ENCODE measurements at regions not wholly inside any gene's neighbourhood (a gene's known extent, or its start where the extent isn't known, plus 50 kb on each side); places are given as distances from the start of the nearest gene placed in this dataset.
"Not testable (repeated sequence)": the region's sequence is repeated elsewhere in the genome, so short reads cannot be mapped to it uniquely, and the experiment has no call there.

DNA sequence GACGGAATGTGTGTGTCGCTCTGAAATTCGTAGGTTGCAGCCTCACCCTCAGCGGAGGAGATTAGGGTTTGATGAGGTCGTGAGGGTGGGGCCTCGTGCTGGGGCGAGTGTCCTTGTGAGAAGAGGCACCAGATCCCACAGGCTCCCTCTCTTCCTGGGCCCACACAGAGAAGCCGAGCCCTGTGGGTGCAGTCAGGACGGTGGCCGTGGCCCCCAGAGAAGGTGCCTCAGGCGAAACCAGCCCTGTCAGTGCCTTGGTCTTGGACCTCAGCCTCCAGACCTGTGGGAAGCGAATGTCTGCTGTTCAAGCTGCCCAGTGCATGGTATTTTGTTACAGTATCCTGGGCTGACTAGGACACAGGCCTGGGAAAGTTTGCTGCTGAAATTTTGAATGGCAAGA, 108.0 kb upstream of the ALKAL2 start:
- intact Hi-C loops (cut with micrococcal nuclease): no loop called here
- ChIA-PET CTCF (ENCODE audit: partially characterized antibody) (no interaction called here), POLR2A (ENCODE audit: partially characterized antibody) (no interaction called here)
- Mint-ChIP-seq H3K4me1 (peaks cover 12 to 26% (median 12%) of the 10 kb centered on the region in 4 donors), H3K9me3 (no peaks in the 10 kb centered on the region), H3K36me3 (no peaks in the 10 kb centered on the region), H3K4me3 (no peak overlapping the region), H3K27ac (no peak overlapping the region), H3K27me3 (no peaks in the 10 kb centered on the region)
- DNase-seq: no peak
- Histone ChIP-seq H3K27ac (ENCODE audit: low read depth, low read length) (no peak overlapping the region), H3K4me3 (ENCODE audit: low read length in 2 of 2) (no peak overlapping the region), H3K4me1 (ENCODE audit: insufficient read depth, low read length) (peaks cover 10% of the 10 kb centered on the region), H3K9me3 (ENCODE audit: control insufficient read depth in 1 of 2, low read length in 2 of 2) (no peaks in the 10 kb centered on the region), H3K36me3 (ENCODE audit: insufficient read depth, low read length) (no peaks in the 10 kb centered on the region), H3K27me3 (ENCODE audit: insufficient read depth, low read length) (no peaks in the 10 kb centered on the region)

DNA sequence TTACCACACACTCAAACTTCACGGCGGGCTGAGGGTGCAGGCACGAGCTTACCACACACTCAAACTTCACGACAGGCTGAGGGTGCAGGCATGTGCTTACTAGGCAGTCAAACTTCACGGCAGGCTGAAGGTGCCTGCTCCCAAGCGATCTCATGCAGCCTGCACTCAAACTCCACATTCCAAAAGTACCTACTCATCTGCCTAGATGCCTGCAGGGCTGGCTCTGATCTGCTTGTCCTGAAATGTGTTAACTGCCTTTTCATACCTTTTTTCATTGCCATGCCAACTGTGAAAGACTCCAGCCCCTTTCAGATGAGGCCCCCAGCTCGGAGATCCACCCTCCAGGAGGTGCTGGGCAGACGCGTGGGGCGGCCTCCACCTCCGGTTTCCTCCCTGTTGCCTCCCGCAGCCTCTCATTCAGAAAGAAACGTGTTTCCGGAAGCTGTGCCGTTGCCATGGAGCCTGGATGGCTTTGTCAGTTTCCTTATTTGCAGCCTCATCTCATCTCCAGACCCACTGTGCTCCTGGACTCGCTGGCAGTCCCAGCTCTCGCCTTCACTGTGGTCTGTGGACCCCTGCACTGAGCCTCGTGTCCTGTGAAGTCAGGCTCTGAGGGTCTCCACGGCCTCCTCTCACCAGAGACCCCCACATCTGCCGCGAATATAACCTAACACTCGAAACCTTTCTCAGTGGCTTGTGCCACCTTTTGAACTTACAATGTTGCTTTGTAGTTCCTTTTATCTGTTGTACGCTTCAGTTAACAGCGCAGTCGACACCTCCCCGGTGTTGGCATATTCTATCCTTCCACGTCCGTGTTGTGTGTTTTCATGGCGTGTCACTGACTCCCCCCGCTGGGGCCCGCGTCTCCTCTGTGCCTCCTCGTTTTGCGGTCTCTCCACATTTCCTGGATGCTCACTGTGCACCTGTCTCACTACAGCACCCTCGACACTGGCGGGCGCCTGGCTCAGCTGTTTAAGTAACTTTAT, 106.1 kb upstream of the ALKAL2 start:
- peak overlapping the region; percentile 38 to 41 for H3K4me3 ChIP-seq (ENCODE audit: low read length in 2 of 2)
- CTCF ChIA-PET (ENCODE audit: partially characterized antibody): interaction anchor here (0.7 to 1.5 kb wide), 4 partner anchors 25 to 241 kb away, joined by 3 to 6 read pairs (median 4); no protein-coding TSS in a partner anchor
- no peaks in the 10 kb centered on the region for H3K9me3 ChIP-seq (ENCODE audit: control insufficient read depth in 1 of 2, low read length in 2 of 2)
- no peaks in the 10 kb centered on the region for H3K27me3 Mint-ChIP-seq
- no peaks in the 10 kb centered on the region for H3K9me3 Mint-ChIP-seq
- peaks cover 10% of the 10 kb centered on the region for H3K4me1 ChIP-seq (ENCODE audit: insufficient read depth, low read length)
- peak overlapping the region; percentile 84 to 98 (median 97) for H3K27ac Mint-ChIP-seq
- POLR2A ChIA-PET (ENCODE audit: partially characterized antibody): interaction anchor here (1.0 to 2.4 kb wide), 4 partner anchors 29 to 284 kb away, joined by 3 to 20 read pairs (median 7); partner anchors contain the start of gene TMEM18
- no peaks in the 10 kb centered on the region for H3K27me3 ChIP-seq (ENCODE audit: insufficient read depth, low read length)
- intact Hi-C loops (cut with micrococcal nuclease): loop anchor here (1.0 to 5.0 kb wide), 5 partner anchors 44 to 283 kb away; partner anchors contain the start of genes ACP1, SH3YL1 and TMEM18
- H3K4me1 Mint-ChIP-seq: peaks cover 12 to 26% (median 12%) of the 10 kb centered on the region in 4 donors
- DNase-seq: peak; percentile 73 to 83 (median 76)
- peak overlapping the region; percentile 85 to 91 (median 88) for H3K4me3 Mint-ChIP-seq
- H3K36me3 Mint-ChIP-seq: no peaks in the 10 kb centered on the region
- H3K27ac ChIP-seq (ENCODE audit: low read depth, low read length): peak overlapping the region; percentile 51
- no peaks in the 10 kb centered on the region for H3K36me3 ChIP-seq (ENCODE audit: insufficient read depth, low read length)

DNA sequence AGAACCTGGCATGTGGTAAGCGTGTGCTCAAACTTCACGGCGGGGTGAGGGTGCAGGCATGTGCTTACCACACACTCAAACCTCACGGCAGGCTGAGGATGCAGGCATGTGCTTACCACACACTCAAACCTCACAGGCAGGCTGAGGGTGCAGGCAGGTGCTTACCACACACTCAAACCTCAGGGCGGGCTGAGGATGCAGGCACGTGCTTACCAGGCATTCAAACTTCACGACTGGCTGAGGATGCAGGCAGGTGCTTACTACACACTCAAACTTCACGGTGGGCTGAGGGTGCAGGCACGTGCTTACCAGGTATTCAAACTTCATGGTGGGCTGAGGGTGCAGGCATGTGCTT, 105.0 kb upstream of the ALKAL2 start:
- Mint-ChIP-seq H3K36me3 (no peaks in the 10 kb centered on the region), H3K27me3 (no peaks in the 10 kb centered on the region), H3K4me1 (peaks cover 12 to 26% (median 12%) of the 10 kb centered on the region in 4 donors), H3K9me3 (no peaks in the 10 kb centered on the region), H3K27ac (peak overlapping the region in 1 of 7 donors; percentile 62), H3K4me3 (peak overlapping the region in 3 of 8 donors; percentile 4 to 35 (median 18))
- POLR2A ChIA-PET (ENCODE audit: partially characterized antibody): interaction anchor here (2.4 kb wide), 1 partner anchor 44 kb away, joined by 20 read pairs; no protein-coding TSS in a partner anchor
- intact Hi-C loops (cut with micrococcal nuclease): loop anchor here (5.0 kb wide), 1 partner anchor 244 kb away; no protein-coding TSS in a partner anchor
- H3K36me3 ChIP-seq (ENCODE audit: insufficient read depth, low read length): no peaks in the 10 kb centered on the region
- H3K4me3 ChIP-seq (ENCODE audit: low read length in 2 of 2): no peak overlapping the region
- DNase-seq: no peak
- CTCF ChIA-PET (ENCODE audit: partially characterized antibody): interaction anchor here (1.5 kb wide), 1 partner anchor 38 kb away, joined by 6 read pairs; no protein-coding TSS in a partner anchor
- no peaks in the 10 kb centered on the region for H3K27me3 ChIP-seq (ENCODE audit: insufficient read depth, low read length)
- no peaks in the 10 kb centered on the region for H3K9me3 ChIP-seq (ENCODE audit: control insufficient read depth in 1 of 2, low read length in 2 of 2)
- H3K4me1 ChIP-seq (ENCODE audit: insufficient read depth, low read length): peaks cover 10% of the 10 kb centered on the region
- no peak overlapping the region for H3K27ac ChIP-seq (ENCODE audit: low read depth, low read length)

DNA sequence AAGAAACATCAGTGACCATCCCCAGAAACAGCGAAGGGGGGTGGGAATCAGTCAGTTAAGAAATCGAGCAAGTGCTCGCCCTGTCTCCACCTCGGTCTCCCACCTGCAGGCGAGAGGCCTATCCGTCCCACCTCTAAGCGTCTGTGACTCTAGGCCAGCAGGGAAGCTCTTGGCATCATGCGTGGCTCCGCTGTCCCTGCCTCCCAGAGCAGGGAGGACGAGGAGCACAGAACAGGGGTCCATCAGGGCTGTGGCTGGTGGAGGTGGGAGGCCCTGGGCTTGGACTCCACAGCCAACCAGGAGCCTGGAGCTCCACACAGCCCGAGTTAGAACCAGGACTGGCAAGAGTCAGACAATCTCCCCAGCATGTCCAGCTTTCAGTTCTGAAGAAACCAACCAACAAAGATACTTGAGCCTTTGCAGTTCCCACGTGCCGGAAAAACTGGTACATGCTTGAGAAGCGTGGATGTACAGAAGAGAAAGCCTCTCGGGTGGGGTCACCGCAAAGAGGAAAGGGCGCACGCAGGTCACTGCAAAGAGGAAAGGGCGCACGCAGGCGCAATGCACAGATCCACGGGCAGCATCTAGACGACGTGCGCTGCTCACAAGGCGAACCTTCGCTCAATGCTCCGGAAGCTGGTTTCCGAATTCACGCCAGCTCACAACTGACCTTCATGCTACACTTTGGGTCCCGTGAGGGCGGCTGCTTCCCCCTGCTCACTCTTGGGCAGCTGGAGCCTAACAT, 104.5 kb upstream of the ALKAL2 start:
- POLR2A ChIA-PET (ENCODE audit: partially characterized antibody): no interaction called here
- no peak overlapping the region for H3K27ac ChIP-seq (ENCODE audit: low read depth, low read length)
- H3K4me3 ChIP-seq (ENCODE audit: low read length in 2 of 2): no peak overlapping the region
- no peaks in the 10 kb centered on the region for H3K27me3 ChIP-seq (ENCODE audit: insufficient read depth, low read length)
- DNase-seq: no peak
- H3K36me3 ChIP-seq (ENCODE audit: insufficient read depth, low read length): no peaks in the 10 kb centered on the region
- CTCF ChIA-PET (ENCODE audit: partially characterized antibody): no interaction called here
- H3K36me3 Mint-ChIP-seq: no peaks in the 10 kb centered on the region
- H3K9me3 Mint-ChIP-seq: no peaks in the 10 kb centered on the region
- intact Hi-C loops (cut with micrococcal nuclease): loop anchor here (5.0 kb wide), 1 partner anchor 245 kb away; no protein-coding TSS in a partner anchor
- no peak overlapping the region for H3K27ac Mint-ChIP-seq
- no peaks in the 10 kb centered on the region for H3K9me3 ChIP-seq (ENCODE audit: control insufficient read depth in 1 of 2, low read length in 2 of 2)
- no peaks in the 10 kb centered on the region for H3K27me3 Mint-ChIP-seq
- H3K4me1 ChIP-seq (ENCODE audit: insufficient read depth, low read length): peaks cover 10% of the 10 kb centered on the region
- H3K4me1 Mint-ChIP-seq: peaks cover 12 to 26% (median 12%) of the 10 kb centered on the region in 4 donors
- H3K4me3 Mint-ChIP-seq: no peak overlapping the region

DNA sequence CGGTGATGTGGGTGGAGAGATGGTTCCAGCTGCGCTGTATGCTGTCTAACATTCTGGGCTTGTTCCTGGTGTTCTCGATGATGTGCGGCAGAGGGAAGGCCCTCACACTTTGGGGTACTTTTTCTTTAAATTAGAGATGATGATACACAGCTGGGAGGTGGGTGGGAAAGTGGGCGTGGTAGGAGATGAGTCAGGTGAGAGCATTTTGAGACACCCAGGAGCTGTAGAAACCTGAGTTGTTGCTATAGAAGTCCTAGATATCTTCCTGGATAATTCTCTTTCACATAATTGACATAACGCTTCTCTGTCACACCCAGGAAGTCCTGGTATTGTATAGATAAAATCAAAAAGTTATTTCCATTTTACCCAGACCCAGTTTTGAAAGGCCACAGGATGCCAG, 103.8 kb upstream of the ALKAL2 start:
- H3K4me3 Mint-ChIP-seq: no peak overlapping the region
- H3K27me3 ChIP-seq (ENCODE audit: insufficient read depth, low read length): no peaks in the 10 kb centered on the region
- no peak overlapping the region for H3K27ac ChIP-seq (ENCODE audit: low read depth, low read length)
- no peaks in the 10 kb centered on the region for H3K27me3 Mint-ChIP-seq
- peak overlapping the region in 1 of 7 donors; percentile 9 for H3K27ac Mint-ChIP-seq
- no peaks in the 10 kb centered on the region for H3K36me3 Mint-ChIP-seq
- ChIA-PET POLR2A (ENCODE audit: partially characterized antibody) (no interaction called here), CTCF (ENCODE audit: partially characterized antibody) (no interaction called here)
- intact Hi-C loops (cut with micrococcal nuclease): loop anchor here (5.0 kb wide), 1 partner anchor 246 kb away; no protein-coding TSS in a partner anchor
- no peak overlapping the region for H3K4me3 ChIP-seq (ENCODE audit: low read length in 2 of 2)
- no peak for DNase-seq
- peaks cover 12 to 26% (median 12%) of the 10 kb centered on the region in 4 donors for H3K4me1 Mint-ChIP-seq
- no peaks in the 10 kb centered on the region for H3K9me3 ChIP-seq (ENCODE audit: control insufficient read depth in 1 of 2, low read length in 2 of 2)
- H3K4me1 ChIP-seq (ENCODE audit: insufficient read depth, low read length): peaks cover 10% of the 10 kb centered on the region
- H3K36me3 ChIP-seq (ENCODE audit: insufficient read depth, low read length): no peaks in the 10 kb centered on the region
- no peaks in the 10 kb centered on the region for H3K9me3 Mint-ChIP-seq

DNA sequence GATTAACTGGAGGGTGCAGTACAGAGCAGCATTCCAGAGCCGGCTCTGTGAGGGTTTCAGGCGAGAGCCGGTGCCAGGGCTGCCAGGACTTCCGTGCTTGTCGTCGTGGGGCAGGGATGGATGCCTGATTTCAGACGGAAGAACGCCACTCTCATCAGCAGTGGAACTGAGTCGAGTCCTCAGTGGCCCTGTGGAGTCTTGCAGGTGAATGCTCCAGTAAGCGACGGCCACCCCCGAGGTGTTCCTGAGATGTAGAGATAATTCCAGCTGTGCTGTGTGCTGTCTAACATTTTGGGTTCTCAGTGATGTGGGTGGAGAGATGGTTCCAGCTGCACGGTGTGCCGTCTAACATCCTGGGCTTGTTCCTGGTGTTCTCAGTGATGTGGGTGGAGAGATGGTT, 103.1 kb upstream of the ALKAL2 start:
- H3K27me3 ChIP-seq (ENCODE audit: insufficient read depth, low read length): no peaks in the 10 kb centered on the region
- no peaks in the 10 kb centered on the region for H3K36me3 Mint-ChIP-seq
- intact Hi-C loops (cut with micrococcal nuclease): loop anchor here (5.0 kb wide), 1 partner anchor 246 kb away; no protein-coding TSS in a partner anchor
- H3K4me1 Mint-ChIP-seq: peaks cover 12 to 26% (median 12%) of the 10 kb centered on the region in 4 donors
- no peak overlapping the region for H3K27ac Mint-ChIP-seq
- no peak overlapping the region for H3K4me3 Mint-ChIP-seq
- H3K9me3 Mint-ChIP-seq: no peaks in the 10 kb centered on the region
- no peaks in the 10 kb centered on the region for H3K27me3 Mint-ChIP-seq
- no peaks in the 10 kb centered on the region for H3K9me3 ChIP-seq (ENCODE audit: control insufficient read depth in 1 of 2, low read length in 2 of 2)
- H3K4me1 ChIP-seq (ENCODE audit: insufficient read depth, low read length): peaks cover 10% of the 10 kb centered on the region
- H3K27ac ChIP-seq (ENCODE audit: low read depth, low read length): no peak overlapping the region
- ChIA-PET POLR2A (ENCODE audit: partially characterized antibody) (no interaction called here), CTCF (ENCODE audit: partially characterized antibody) (no interaction called here)
- no peaks in the 10 kb centered on the region for H3K36me3 ChIP-seq (ENCODE audit: insufficient read depth, low read length)
- DNase-seq: no peak
- no peak overlapping the region for H3K4me3 ChIP-seq (ENCODE audit: low read length in 2 of 2)

DNA sequence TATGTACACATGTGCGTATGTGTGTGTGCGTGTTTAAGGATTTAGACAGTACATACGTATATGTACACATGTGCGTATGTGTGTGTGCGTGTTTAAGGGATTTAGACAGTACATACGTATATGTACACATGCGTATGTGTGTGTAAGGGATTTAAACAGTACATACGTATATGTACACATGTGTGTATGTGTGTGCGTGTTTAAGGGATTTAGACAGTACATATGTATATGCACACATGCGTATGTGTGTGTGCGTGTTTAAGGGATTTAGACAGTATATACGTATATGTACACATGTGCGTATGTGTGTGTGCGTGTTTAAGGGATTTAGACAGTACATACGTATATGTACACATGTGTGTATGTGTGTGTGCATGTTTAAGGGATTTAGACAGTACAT, 102.1 kb upstream of the ALKAL2 start:
- CTCF ChIA-PET (ENCODE audit: partially characterized antibody); POLR2A ChIA-PET (ENCODE audit: partially characterized antibody); H3K9me3 Mint-ChIP-seq; H3K4me3 ChIP-seq (ENCODE audit: low read length in 2 of 2); DNase-seq; H3K27me3 Mint-ChIP-seq; H3K36me3 Mint-ChIP-seq; H3K36me3 ChIP-seq (ENCODE audit: insufficient read depth, low read length); H3K9me3 ChIP-seq (ENCODE audit: control insufficient read depth in 1 of 2, low read length in 2 of 2); H3K27ac Mint-ChIP-seq; H3K27me3 ChIP-seq (ENCODE audit: insufficient read depth, low read length); H3K27ac ChIP-seq (ENCODE audit: low read depth, low read length); H3K4me1 ChIP-seq (ENCODE audit: insufficient read depth, low read length); H3K4me3 Mint-ChIP-seq: not testable (repeated sequence)
- H3K4me1 Mint-ChIP-seq: peaks cover 10 to 22% (median 12%) of the 10 kb centered on the region in 4 donors
- intact Hi-C loops (cut with micrococcal nuclease): loop anchor here (5.0 kb wide), 1 partner anchor 247 kb away; no protein-coding TSS in a partner anchor

Data from CD4-positive, alpha-beta memory T cell (primary cell).